Neuronal stem cell (in vitro differentiated cells): ENCODE measurements at regions not wholly inside any gene's neighbourhood (a gene's known extent, or its start where the extent isn't known, plus 50 kb on each side); places are given as distances from the start of the nearest gene placed in this dataset.

Source experiments
- DNase-seq: peaks from one replicate; pipeline ENCODE4 v3.0.0-alpha.2; 2013; ENCODE audit warnings: low spot score
- H2AFZ ChIP-seq: one replicate; pipeline ENCODE4 v1.6.1; 2013; ENCODE audit warnings: mild to moderate bottlenecking, low read length, inconsistent platforms
- H2AK5ac ChIP-seq: 2 replicates; pipeline ENCODE4 v1.6.1; 2013; ENCODE audit warnings: low read depth, mild to moderate bottlenecking, inconsistent platforms, low read length, moderate library complexity, mixed read lengths
- H2BK120ac ChIP-seq: 2 replicates; pipeline ENCODE4 v1.6.1; 2013; ENCODE audit warnings: low read depth, mild to moderate bottlenecking, inconsistent platforms, low read length, moderate library complexity, mixed read lengths
- H2BK12ac ChIP-seq: one replicate; pipeline ENCODE4 v1.6.1; 2013; ENCODE audit warnings: low read length, inconsistent platforms
- H2BK15ac ChIP-seq: 2 replicates; pipeline ENCODE4 v1.6.1; 2013; ENCODE audit warnings: mild to moderate bottlenecking, low read length, inconsistent platforms, mixed read lengths
- H2BK5ac ChIP-seq: one replicate; pipeline ENCODE4 v1.6.1; 2013; ENCODE audit warnings: inconsistent platforms, mild to moderate bottlenecking, low read length, moderate library complexity
- H3K14ac ChIP-seq: one replicate; pipeline ENCODE4 v1.6.1; 2013; ENCODE audit warnings: low read length, inconsistent platforms
- H3K18ac ChIP-seq: 2 replicates; pipeline ENCODE4 v1.6.1; 2013; ENCODE audit warnings: low read length, inconsistent platforms
- H3K23ac ChIP-seq: 2 replicates; pipeline ENCODE4 v1.6.1; 2013; ENCODE audit warnings: low read depth, mild to moderate bottlenecking, mixed read lengths, low read length, inconsistent platforms; ENCODE audit not compliant: poor library complexity
- H3K27ac ChIP-seq: replicated peaks from 3 replicates; pipeline ENCODE4 v1.5.1; 2013; ENCODE audit warnings: low read length, inconsistent platforms
- H3K27me3 ChIP-seq, 3 experiments: 2 replicates each; pipeline ENCODE4 v1.6.1; 2013; ENCODE audit warnings: low read length in 3 of 3, mild to moderate bottlenecking in 2 of 3, inconsistent platforms in 1 of 3, low read depth in 1 of 3, mixed read lengths in 1 of 3, moderate library complexity in 1 of 3; ENCODE audit not compliant: control insufficient read depth in 3 of 3, insufficient read depth in 3 of 3
- H3K36me3 ChIP-seq, 2 donors: replicated peaks in 1 of 2; 2 replicates each; pipeline ENCODE4 v1.6.1; 2013; ENCODE audit warnings: low read length in 2 of 2; ENCODE audit not compliant: control insufficient read depth in 2 of 2, insufficient read depth in 2 of 2
- H3K4ac ChIP-seq: 2 replicates; pipeline ENCODE4 v1.6.1; 2013; ENCODE audit warnings: inconsistent platforms, mild to moderate bottlenecking, low read length, moderate library complexity
- H3K4me1 ChIP-seq, 2 donors: 1 replicate in 1 of 2; 2 replicates in 1 of 2; pipeline ENCODE4 v1.6.1; 2013; ENCODE audit warnings: low read length in 2 of 2, low read depth in 1 of 2; ENCODE audit not compliant: control insufficient read depth in 2 of 2, insufficient read depth in 1 of 2
- H3K4me2 ChIP-seq: one replicate; pipeline ENCODE4 v1.6.1; 2013; ENCODE audit warnings: mild to moderate bottlenecking, low read length, inconsistent platforms; ENCODE audit not compliant: insufficient read depth, poor library complexity, severe bottlenecking
- H3K4me3 ChIP-seq, 2 donors: 2 replicates each; pipeline ENCODE4 v1.5.1; 2013; ENCODE audit warnings: low read length in 2 of 2, mild to moderate bottlenecking in 2 of 2, inconsistent platforms in 1 of 2, moderate library complexity in 1 of 2
- H3K79me1 ChIP-seq: one replicate; pipeline ENCODE4 v1.6.1; 2013; ENCODE audit warnings: low read depth, mild to moderate bottlenecking, inconsistent platforms, low read length, moderate library complexity
- H3K9ac ChIP-seq: one replicate; pipeline ENCODE4 v1.6.1; 2013; ENCODE audit warnings: mild to moderate bottlenecking, low read depth, low read length, inconsistent platforms; ENCODE audit not compliant: poor library complexity
- H3K9me3 ChIP-seq, 2 donors: replicated peaks in 1 of 2; 2 replicates each; pipeline versions ENCODE3 to v1.6.1; 2013; ENCODE audit warnings: low read length in 2 of 2, mild to moderate bottlenecking in 2 of 2, inconsistent platforms in 1 of 2, low read depth in 1 of 2, mixed read lengths in 1 of 2, moderate library complexity in 1 of 2; ENCODE audit not compliant: control insufficient read depth in 2 of 2, insufficient read depth in 1 of 2
- H4K8ac ChIP-seq: one replicate; pipeline ENCODE4 v1.6.1; 2013; ENCODE audit warnings: low read depth, mild to moderate bottlenecking, inconsistent platforms, low read length, moderate library complexity
- H4K91ac ChIP-seq: one replicate; pipeline ENCODE4 v1.6.1; 2013; ENCODE audit warnings: low read length, low read depth, mild to moderate bottlenecking, inconsistent platforms; ENCODE audit not compliant: poor library complexity
- WGBS, 2 donors: extraction: QIAGEN DNeasy Blood & Tissue Kit; methylation state at CpG; one replicate each; pipeline ENCODE4 v1.1.7; 2013; ENCODE audit warnings: missing lambda C conversion rate in 2 of 2, mixed read lengths in 1 of 2; ENCODE audit not compliant: insufficient read length in 2 of 2, insufficient replicate concordance in 1 of 2; ENCODE audit errors: extremely low coverage in 2 of 2; 5-methylcytosine and 5-hydroxymethylcytosine counted together

GRCh38 chr13:71260246-71260645 is 606.8 kb downstream of the DACH1 start:
- H3K4me3 ChIP-seq = no peak overlapping the region
- H2AK5ac ChIP-seq = no peak overlapping the region
- no peak overlapping the region for H3K23ac ChIP-seq
- H3K4me1 ChIP-seq = peaks cover 0 to 1% of the 10 kb centered on the region in 2 donors
- H3K14ac ChIP-seq = no peak overlapping the region
- no peak overlapping the region for H2BK15ac ChIP-seq
- H3K79me1 ChIP-seq = no peaks in the 10 kb centered on the region
- H3K9ac ChIP-seq = no peak overlapping the region
- no peak overlapping the region for H3K27ac ChIP-seq
- H3K4ac ChIP-seq = no peak overlapping the region
- no peaks in the 10 kb centered on the region for H3K27me3 ChIP-seq
- no peak overlapping the region for H2BK12ac ChIP-seq
- H3K36me3 ChIP-seq = no peaks in the 10 kb centered on the region
- no peaks in the 10 kb centered on the region for H3K9me3 ChIP-seq
- no CpG with 5 or more reads among the region's 1 CpG for WGBS, 2 donors
- H3K18ac ChIP-seq = no peak overlapping the region
- no peak overlapping the region for H4K8ac ChIP-seq
- no peak overlapping the region for H2AFZ ChIP-seq
- no peak overlapping the region for H4K91ac ChIP-seq
- H2BK120ac ChIP-seq = no peak overlapping the region
- DNase-seq = no peak
- H2BK5ac ChIP-seq = no peak overlapping the region
- H3K4me2 ChIP-seq = no peak overlapping the region

- H2BK120ac ChIP-seq = no peak overlapping the region
- no peak overlapping the region for H3K27ac ChIP-seq
- no peak overlapping the region for H2AK5ac ChIP-seq
- no peak overlapping the region for H3K4ac ChIP-seq
- no peak overlapping the region for H2BK15ac ChIP-seq
- no peak overlapping the region for H4K91ac ChIP-seq
- no peak overlapping the region for H4K8ac ChIP-seq
- no peaks in the 10 kb centered on the region for H3K27me3 ChIP-seq
- no peaks in the 10 kb centered on the region for H3K36me3 ChIP-seq
- WGBS, 2 donors = no CpG with 5 or more reads among the region's 1 CpG
- H2BK12ac ChIP-seq = no peak overlapping the region
- H3K4me2 ChIP-seq = no peak overlapping the region
- no peak overlapping the region for H3K9ac ChIP-seq
- no peak overlapping the region for H3K23ac ChIP-seq
- H3K9me3 ChIP-seq = no peaks in the 10 kb centered on the region
- H3K4me3 ChIP-seq = no peak overlapping the region
- no peak overlapping the region for H3K14ac ChIP-seq
- no peak overlapping the region for H2BK5ac ChIP-seq
- DNase-seq = no peak
- H3K18ac ChIP-seq = no peak overlapping the region
- no peaks in the 10 kb centered on the region for H3K4me1 ChIP-seq
- H3K79me1 ChIP-seq = no peaks in the 10 kb centered on the region
- H2AFZ ChIP-seq = no peak overlapping the region
These were observed 611.4 kb downstream of the DACH1 start for GRCh38 chr13:71255633-71256032.

- no peaks in the 10 kb centered on the region for H3K27me3 ChIP-seq
- H2BK120ac ChIP-seq = no peak overlapping the region
- no peak overlapping the region for H3K4me2 ChIP-seq
- DNase-seq = no peak
- WGBS, 2 donors = no CpG with 5 or more reads among the region's 4 CpGs
- H3K23ac ChIP-seq = no peak overlapping the region
- no peak overlapping the region for H2BK15ac ChIP-seq
- no peaks in the 10 kb centered on the region for H3K36me3 ChIP-seq
- no peak overlapping the region for H2AFZ ChIP-seq
- H3K9ac ChIP-seq = no peak overlapping the region
- H4K8ac ChIP-seq = no peak overlapping the region
- H3K4ac ChIP-seq = no peak overlapping the region
- H3K4me1 ChIP-seq = no peaks in the 10 kb centered on the region
- no peak overlapping the region for H2BK12ac ChIP-seq
- H3K4me3 ChIP-seq = no peak overlapping the region
- no peaks in the 10 kb centered on the region for H3K9me3 ChIP-seq
- H3K14ac ChIP-seq = no peak overlapping the region
- H4K91ac ChIP-seq = no peak overlapping the region
- no peak overlapping the region for H3K27ac ChIP-seq
- H2AK5ac ChIP-seq = no peak overlapping the region
- H3K18ac ChIP-seq = no peak overlapping the region
- no peak overlapping the region for H2BK5ac ChIP-seq
- no peaks in the 10 kb centered on the region for H3K79me1 ChIP-seq
These were observed 612.6 kb downstream of the DACH1 start for GRCh38 chr13:71254384-71254783.

GRCh38 chr13:71252184-71252704 is 614.8 kb downstream of the DACH1 start:
- H3K36me3 ChIP-seq = no peaks in the 10 kb centered on the region
- no peak overlapping the region for H3K4me2 ChIP-seq
- H4K91ac ChIP-seq = no peak overlapping the region
- H2BK12ac ChIP-seq = no peak overlapping the region
- H2BK120ac ChIP-seq = no peak overlapping the region
- H3K9me3 ChIP-seq = no peaks in the 10 kb centered on the region
- H3K4me1 ChIP-seq = peaks cover 0 to 3% of the 10 kb centered on the region in 2 donors
- H4K8ac ChIP-seq = no peak overlapping the region
- no peak for DNase-seq
- no peak overlapping the region for H3K4me3 ChIP-seq
- H3K14ac ChIP-seq = no peak overlapping the region
- H2AK5ac ChIP-seq = no peak overlapping the region
- no CpG with 5 or more reads among the region's 4 CpGs for WGBS, 2 donors
- H3K79me1 ChIP-seq = no peaks in the 10 kb centered on the region
- H3K18ac ChIP-seq = no peak overlapping the region
- no peak overlapping the region for H3K4ac ChIP-seq
- no peak overlapping the region for H2BK5ac ChIP-seq
- peak overlapping the region; percentile 11 for H2AFZ ChIP-seq
- H3K23ac ChIP-seq = no peak overlapping the region
- H3K27ac ChIP-seq = no peak overlapping the region
- no peak overlapping the region for H3K9ac ChIP-seq
- no peaks in the 10 kb centered on the region for H3K27me3 ChIP-seq
- no peak overlapping the region for H2BK15ac ChIP-seq
